HT1080 (cell line): ENCODE measurements at regions not wholly inside any gene's neighbourhood (a gene's known extent, or its start where the extent isn't known, plus 50 kb on each side); places are given as distances from the start of the nearest gene placed in this dataset.

Experiments
- DNase-seq: peaks from one replicate; pipeline ENCODE4 v3.0.0-alpha.2; 2015; ENCODE audit warnings: low read depth

DNA sequence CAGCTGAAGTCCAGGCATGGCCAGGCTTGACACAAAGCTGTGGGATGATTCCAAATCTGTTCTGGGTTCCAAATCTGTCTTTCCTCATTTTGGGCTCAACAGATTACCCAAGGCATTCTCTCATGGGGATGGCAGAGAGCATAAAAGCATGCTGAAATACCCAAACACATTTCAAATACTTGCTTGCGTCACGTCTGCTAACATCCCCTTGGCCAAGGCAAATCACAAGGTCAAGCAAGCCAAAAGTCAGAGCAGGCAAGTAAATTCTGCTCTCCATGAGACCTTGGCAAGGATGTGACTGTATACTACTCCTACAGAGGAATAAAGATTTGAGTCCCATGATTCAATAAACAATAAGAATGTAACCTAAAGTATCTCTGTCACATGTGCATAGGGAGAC lies 306.7 kb downstream of the EPB41L4A start:
- DNase-seq, result no peak

DNA sequence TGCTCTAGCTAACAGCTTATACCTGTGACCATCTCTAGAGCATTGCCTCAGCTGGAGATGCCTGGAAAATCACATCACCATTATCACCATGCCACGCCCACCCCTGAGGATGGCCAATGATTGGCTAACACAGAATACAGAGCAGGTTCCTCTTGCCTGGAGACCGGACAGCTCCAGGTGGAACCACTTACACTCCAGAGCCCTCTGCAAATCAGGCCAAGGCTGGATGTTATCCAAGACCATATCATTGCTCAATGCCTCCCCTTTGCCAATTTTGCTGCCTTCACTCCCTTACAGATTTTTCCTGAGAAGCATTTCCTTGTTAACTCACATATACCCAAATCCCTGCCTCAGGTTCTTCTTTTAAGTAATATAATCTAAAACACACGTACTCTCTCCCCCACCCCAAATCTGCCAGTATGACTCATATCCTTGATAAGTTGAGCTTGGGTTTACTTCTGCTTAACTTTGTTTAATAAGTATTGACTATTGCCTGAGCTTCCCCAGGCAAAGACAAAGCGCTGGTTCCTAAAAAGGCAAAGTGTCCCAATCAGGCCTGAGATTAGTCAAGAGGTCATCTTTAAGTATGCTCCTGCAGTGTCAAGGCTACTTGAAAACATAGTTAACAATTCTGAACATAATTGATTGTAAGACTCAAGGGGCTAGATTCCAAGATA lies 309.6 kb downstream of the EPB41L4A start:
- DNase-seq, result peak; percentile 62

DNA sequence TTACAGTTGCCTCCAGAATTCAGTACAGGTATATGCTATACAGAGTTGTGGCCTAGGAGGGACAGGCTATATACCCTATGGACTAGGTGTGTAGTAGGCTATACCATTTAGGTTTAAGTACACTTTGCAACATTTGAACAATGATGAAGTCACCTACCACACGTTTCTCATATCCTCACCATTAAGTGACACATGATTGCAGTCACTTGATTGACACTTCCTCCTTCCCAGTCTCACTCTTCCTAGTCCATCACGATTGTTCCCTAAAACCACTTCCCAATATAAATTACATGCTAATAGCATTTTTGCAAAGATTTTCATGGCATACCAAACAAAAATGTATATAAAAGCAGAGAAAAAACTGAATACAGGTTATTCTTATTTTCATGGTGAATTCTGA lies 312.2 kb downstream of the EPB41L4A start:
- peak; percentile 28 for DNase-seq

- DNase-seq, result peak; percentile 11
These were observed 321.3 kb downstream of the EPB41L4A start for GRCh38 chr5:112097768-112098167.

- no peak for DNase-seq
These were observed 330.2 kb upstream of the NREP start for GRCh38 chr5:112087222-112087621.

GRCh38 chr5:112086740-112087139 lies 329.7 kb upstream of the NREP start:
- DNase-seq, result no peak

DNA sequence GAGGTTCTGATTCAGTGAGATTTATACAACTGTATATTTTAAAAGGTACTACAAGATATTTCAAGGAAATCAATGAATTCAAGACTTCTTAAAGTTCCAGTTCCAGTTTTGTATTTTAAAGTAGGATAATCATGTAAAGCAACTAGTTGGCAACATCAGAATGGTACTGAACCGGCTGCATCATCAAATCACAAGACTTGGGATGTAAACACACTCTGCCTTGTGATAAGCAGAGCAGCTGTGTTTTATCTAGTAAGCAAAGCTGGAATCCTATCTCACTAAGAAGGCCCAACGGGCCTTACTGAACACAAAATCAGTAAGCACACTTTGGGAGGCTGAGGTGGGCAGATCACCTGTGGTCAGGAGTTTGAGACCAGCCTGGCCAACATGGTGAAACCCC lies 327.2 kb upstream of the NREP start:
- DNase-seq, result no peak

DNA sequence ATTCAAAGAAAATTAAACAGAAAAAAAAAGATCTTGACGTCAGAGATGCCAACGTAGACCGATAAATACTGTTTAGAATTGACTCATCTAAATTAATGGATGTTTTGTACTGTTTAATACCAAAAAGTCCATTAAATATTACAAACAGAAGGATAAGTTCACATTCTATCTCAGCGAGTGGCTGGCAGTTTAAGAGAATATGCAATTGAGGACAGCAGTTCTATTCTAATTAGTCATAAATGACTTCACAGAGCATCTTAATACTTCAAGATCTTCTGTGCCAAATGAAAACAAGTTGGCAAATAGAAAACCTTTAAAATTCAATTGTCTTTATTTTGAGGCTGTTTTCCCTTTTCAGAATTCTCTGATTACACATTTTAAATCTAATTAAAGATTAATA lies 326.6 kb upstream of the NREP start:
- DNase-seq, result no peak

DNA sequence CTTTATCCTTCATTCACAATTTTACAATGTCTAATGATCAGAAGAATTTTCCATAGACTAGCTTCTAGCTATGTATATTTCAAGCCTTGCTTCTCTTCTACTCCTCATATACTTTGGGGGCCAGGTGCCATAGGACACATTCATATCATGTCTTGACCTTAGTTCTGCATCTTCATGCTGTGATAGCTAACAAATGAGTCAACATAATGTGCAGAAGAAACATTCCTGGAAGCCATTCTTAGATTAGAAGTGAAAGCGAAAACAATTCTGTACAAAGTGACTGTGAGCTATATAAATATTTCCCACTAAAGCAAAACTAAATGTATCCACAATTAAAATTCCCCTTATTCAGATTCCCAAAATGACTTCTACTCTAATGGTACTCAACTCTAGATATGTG lies 320.2 kb upstream of the NREP start:
- DNase-seq, result no peak

- DNase-seq, result no peak
These were observed 313.0 kb upstream of the NREP start for GRCh38 chr5:112070022-112070421.

GRCh38 chr5:112069329-112069728 lies 312.3 kb upstream of the NREP start:
- no peak for DNase-seq

- DNase-seq, result no peak
These were observed 311.6 kb upstream of the NREP start for GRCh38 chr5:112068593-112068992.

GRCh38 chr5:112065781-112066180 lies 308.8 kb upstream of the NREP start:
- no peak for DNase-seq

- DNase-seq, result no peak
These were observed 308.0 kb upstream of the NREP start for GRCh38 chr5:112064956-112065355.

- no peak for DNase-seq
These were observed 307.3 kb upstream of the NREP start for GRCh38 chr5:112064271-112064701.

DNA sequence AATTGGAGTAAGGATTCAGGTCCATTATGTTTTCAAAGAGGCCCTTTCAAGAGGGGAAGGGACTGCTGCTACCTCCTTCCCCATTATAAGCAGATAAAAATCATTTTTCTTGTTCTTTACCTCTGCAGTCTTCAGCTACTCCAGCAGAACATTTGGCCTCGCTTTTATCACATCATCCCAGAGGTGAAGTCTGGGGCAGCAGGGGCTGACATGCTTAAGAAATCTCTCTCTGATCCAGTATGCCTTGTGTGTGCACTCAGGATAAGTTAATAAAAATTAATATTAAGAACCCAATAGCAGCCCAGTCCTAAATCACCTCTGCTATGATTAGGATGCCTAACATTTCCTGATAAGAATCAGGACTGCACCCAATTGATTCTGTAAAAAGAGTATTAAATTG lies 306.9 kb upstream of the NREP start:
- no peak for DNase-seq

DNA sequence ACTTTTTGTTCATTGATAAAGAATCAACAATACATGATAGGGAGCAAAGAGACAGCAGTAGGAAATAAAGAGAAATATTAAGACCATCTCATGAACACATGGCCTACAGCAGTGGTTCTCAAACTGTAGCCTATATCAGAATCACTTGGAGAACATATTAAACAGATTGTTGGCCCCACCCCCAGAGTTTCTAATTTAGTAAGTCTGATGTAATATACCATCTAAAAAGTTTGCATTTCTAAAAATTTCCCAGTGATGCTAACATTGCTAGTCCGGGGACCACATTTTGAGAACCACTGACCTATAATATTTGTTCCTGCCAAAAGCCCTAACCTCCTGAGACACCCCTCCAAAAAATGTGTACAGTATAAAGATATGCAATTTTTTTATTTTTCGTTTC lies 306.2 kb upstream of the NREP start:
- DNase-seq, result no peak

DNA sequence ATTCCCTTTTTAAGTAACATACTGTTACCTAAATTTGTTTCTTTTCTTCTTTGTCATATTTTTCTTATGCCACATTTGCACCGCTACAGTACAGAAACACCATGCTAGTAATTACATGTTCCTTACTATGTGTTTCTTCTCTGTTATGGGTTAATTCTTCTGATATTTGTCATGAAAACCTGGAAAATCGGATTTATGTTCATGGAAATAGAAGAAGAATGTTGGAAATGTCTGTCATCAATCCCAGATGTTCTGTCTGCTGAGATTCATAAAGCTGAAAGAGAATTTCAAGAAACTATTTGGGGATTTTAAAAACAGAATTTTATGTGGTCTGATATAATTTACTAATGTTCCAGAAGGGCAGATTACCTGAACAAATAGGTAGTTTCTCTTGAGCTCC lies 305.2 kb upstream of the NREP start:
- DNase-seq, result no peak

- DNase-seq, result no peak
These were observed 304.7 kb upstream of the NREP start for GRCh38 chr5:112061666-112062065.

DNA sequence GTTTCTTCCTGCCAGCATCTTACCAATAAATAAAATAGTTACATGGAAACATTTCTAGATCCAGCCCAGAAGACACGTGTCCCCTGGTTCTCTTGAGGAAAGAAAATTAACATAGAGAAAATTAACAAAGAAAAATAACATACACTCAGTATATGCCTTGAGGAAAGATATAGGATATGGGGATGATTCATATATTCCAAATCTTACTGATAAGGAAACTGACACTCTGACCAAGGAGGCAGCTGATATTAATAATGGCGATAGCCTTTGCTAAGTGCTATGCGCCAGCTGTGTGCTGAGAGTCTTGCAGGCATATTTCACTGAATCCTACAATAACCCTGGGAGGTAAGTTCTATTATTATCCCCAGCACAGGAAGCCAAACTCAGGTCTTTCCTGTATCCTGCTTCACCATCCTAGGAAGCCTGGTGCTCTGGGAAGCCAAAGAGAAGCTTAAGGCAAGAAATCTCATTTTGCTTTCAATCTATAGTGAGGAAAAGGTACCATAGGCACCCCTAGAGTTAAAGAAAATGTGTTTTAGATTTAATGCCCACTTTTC lies 302.7 kb upstream of the NREP start:
- no peak for DNase-seq

GRCh38 chr5:112049738-112050137 lies 292.7 kb upstream of the NREP start:
- no peak for DNase-seq

DNA sequence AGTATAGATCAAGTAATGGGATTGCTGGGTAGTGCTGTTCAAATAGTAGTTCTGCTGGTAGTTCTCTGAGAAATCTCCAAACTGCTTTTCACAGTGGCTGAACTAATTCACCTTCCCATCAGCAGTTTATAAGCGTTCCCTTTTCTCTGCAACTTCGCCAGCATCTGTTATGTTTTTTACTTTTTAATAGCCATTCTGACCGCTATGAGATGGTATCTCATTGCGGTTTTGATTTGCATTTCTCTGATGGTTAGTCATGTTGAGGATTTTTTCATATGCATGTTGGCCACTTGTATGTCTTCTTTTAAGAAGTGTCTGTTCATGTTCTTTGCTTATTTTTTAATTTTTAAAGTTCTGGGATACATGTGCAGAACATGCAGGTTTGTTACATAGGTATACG lies 279.2 kb upstream of the NREP start:
- DNase-seq, result peak; percentile 71

- no peak for DNase-seq
These were observed 277.5 kb upstream of the NREP start for GRCh38 chr5:112034421-112034979.
